Kidney capillary endothelial cell (primary cell): ENCODE measurements at regions not wholly inside any gene's neighbourhood (a gene's known extent, or its start where the extent isn't known, plus 50 kb on each side); places are given as distances from the start of the nearest gene placed in this dataset.
"Not testable (repeated sequence)": the region's sequence is repeated elsewhere in the genome, so short reads cannot be mapped to it uniquely, and the experiment has no call there.

Experiments
- DNase-seq: peaks from one replicate; pipeline ENCODE4 v3.0.0-alpha.2; 2018; ENCODE audit warnings: low spot score

GRCh38 chr6:114648847-114649246 lies 306.0 kb upstream of the HS3ST5 start:
- DNase-seq: no peak

DNA sequence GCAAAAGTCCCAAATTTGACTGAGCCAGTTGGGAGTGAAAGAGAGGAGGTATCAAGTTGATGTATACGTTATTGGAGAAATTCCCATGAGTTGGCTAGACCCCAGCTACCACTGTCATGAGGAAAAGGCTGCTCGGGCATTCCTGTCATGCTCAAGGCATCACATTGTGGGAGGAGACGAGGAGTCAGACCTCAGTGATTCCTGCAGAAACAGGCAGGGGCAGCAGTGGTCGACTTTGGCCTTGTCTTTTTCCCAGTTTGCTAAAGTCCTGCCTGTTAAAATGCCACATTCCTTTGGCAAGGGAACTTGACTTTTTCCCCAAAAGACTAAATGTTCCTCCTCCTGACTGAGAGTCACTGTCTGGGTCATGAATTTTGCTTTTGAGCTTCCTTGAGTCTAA lies 295.5 kb upstream of the HS3ST5 start:
- DNase-seq: no peak

- DNase-seq: peak; percentile 43
These were observed 291.2 kb upstream of the HS3ST5 start for GRCh38 chr6:114634016-114634415.

- DNase-seq: not testable (repeated sequence)
These were observed 283.4 kb upstream of the HS3ST5 start for GRCh38 chr6:114626226-114626625.

- DNase-seq: no peak
These were observed 276.9 kb upstream of the HS3ST5 start for GRCh38 chr6:114619621-114620200.

- no peak for DNase-seq
These were observed 268.9 kb upstream of the HS3ST5 start for GRCh38 chr6:114611696-114612095.

GRCh38 chr6:114608091-114608490 lies 265.3 kb upstream of the HS3ST5 start:
- DNase-seq: no peak

DNA sequence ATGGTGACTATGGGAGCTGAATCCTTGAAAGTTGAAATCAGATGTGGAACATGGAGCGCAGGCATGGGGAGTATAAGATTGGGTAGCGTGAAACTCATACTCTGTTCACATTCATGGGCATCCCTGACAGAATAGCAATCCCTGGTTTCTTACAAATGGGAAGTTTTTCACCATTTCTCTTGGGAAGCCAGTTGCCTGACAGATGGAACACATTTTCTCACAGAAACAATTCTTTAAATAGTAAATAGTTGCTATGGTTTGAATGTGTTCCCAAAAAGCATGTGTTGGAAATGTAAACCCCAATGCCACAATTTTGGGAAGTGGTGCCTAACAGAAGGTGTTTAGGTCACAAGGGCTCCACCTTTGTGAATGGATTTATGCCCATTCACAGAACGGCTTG lies 262.8 kb upstream of the HS3ST5 start:
- no peak for DNase-seq

GRCh38 chr6:114600381-114600780 lies 257.6 kb upstream of the HS3ST5 start:
- no peak for DNase-seq

GRCh38 chr6:114595591-114595990 lies 252.8 kb upstream of the HS3ST5 start:
- DNase-seq: no peak

- DNase-seq: no peak
These were observed 252.4 kb upstream of the HS3ST5 start for GRCh38 chr6:114595186-114595585.

- DNase-seq: no peak
These were observed 249.7 kb upstream of the HS3ST5 start for GRCh38 chr6:114592506-114592905.

- no peak for DNase-seq
These were observed 245.9 kb upstream of the HS3ST5 start for GRCh38 chr6:114588726-114589125.

DNA sequence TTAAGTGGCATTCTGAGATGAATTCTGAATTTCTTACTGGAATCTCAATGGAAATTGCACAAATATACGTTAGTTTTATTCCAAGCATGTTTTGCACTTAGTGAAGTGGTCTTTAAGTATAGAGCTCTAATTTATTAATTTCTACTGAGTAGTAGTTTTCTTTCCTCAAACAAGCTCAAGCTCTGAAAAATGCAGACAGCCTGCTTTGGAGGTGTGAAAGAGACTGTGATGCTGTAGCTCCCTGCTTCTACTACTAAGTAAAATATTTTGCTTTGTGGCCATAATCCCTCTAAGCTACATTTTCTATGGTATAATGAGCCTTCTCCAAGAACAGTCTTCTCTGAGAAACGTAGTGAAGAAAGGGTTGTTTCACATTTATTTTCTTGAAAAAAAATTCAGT lies 243.5 kb upstream of the HS3ST5 start:
- no peak for DNase-seq

DNA sequence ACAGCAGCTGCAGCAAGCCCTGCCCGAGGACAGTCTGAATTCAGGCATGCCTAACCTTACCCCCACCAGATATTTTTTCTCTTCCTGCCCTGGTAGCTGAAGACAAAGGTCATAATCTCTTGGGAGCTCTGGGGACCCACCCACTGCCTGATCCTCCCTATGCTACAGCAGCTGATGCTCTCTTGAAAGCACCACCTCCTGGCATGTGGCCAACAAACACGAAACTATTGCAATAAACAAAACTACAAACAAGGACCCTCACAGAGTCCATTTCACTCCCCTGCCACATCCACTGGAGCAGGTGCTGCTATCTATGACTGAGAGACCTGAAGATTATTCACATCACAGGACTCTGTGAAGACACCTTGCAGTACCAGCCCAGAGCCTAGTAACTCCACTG lies 238.5 kb upstream of the HS3ST5 start:
- DNase-seq: no peak

GRCh38 chr6:114580882-114581281 lies 238.1 kb upstream of the HS3ST5 start:
- DNase-seq: no peak

- no peak for DNase-seq
These were observed 236.7 kb upstream of the HS3ST5 start for GRCh38 chr6:114579486-114579885.

DNA sequence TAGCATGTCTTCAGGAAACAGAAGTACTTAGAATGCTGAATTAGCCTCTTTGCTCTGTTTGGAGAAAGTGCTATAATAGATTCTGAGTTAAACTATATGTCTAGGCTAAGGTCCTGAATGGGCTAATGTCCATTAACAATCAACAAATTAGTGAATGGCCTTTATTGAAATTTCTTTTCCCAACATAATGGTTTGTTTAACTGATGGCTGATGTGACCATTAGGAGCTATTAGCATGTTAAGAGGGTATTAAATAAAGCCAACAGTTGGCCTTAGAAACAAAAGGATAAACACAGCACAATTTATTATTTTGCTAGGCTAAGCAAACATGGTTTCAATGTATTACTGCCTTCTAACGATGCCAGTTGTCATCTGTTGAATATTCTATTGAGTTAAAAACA lies 234.3 kb upstream of the HS3ST5 start:
- DNase-seq: no peak

GRCh38 chr6:114576330-114576729 lies 233.5 kb upstream of the HS3ST5 start:
- DNase-seq: no peak

DNA sequence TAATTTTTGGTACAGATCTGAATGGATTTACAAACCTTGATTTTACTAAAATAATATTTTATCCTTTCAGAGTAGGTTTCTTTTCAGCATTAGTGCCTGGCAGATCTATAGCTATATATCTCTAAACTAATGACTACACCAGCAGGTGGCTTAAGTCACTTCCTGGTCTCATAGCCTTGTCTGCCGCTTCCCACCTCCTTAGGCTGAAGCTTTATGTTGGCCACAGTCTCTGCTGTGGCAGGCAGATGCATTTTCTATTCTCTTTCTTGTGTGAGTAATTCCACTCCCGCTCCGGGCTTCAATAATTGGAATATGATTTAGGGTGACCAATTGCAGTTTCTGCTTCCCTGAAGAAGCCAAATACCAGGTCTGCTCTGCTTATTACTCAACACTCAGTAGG lies 226.8 kb upstream of the HS3ST5 start:
- no peak for DNase-seq

- no peak for DNase-seq
These were observed 221.6 kb upstream of the HS3ST5 start for GRCh38 chr6:114564302-114564933.

- no peak for DNase-seq
These were observed 216.6 kb upstream of the HS3ST5 start for GRCh38 chr6:114559419-114559818.

GRCh38 chr6:114558153-114558552 lies 215.3 kb upstream of the HS3ST5 start:
- DNase-seq: no peak

- DNase-seq: no peak
These were observed 214.1 kb upstream of the HS3ST5 start for GRCh38 chr6:114556846-114557488.
